ENCODE measurements at regions not wholly inside any gene's neighbourhood (a gene's known extent, or its start where the extent isn't known, plus 50 kb on each side); places are given as distances from the start of the nearest gene placed in this dataset.

DNA sequence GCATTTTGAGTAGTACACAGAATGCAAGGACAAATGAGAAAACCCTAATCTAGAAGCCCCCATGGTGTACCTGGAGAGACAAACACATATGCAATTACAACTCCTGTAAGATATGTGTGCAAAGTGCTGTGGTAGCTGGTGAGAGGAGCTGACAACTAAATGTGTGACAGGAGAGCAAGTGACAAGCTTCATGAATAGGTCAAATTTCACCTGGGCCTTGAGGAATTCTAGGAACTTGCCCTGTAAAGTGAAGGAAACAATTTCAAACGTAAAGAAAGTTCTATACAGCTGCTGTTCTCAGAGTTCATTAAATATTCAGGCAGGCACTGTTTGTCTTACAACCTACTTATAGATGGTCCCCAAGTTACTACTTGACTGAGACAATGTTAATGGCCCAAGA lies 437.0 kb downstream of the TUSC7 start:
- no peaks in the 10 kb centered on the region for H3K27me3 Mint-ChIP-seq (ENCODE audit: low read depth in 3 of 3)

DNA sequence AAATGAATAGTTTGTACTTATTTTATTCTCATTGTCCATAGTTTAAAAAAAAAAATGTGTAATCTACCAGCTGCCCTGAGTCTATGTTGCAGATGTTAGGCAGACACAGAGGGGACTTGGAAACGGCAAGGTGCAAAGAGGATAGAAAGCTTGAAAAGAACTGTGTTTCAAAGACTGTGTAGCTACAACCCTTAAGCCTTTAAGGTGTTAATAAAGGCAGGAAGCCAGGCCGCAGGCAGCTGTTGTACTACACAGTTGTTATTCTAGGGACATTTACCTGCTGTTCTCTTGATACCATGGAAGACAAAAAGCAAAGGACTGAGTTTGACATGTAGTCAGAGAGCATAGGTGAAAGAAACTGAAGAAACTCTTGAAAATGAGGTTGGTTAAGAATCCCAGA lies 440.0 kb downstream of the TUSC7 start:
- peaks cover 5 to 27% (median 14%) of the 10 kb centered on the region in 6 donors for H3K9me3 Mint-ChIP-seq
- H3K27me3 Mint-ChIP-seq (ENCODE audit: low read depth in 3 of 3), result peaks cover 0 to 2% (median 0%) of the 10 kb centered on the region in 3 donors
- no peaks in the 10 kb centered on the region for H3K4me1 Mint-ChIP-seq
- H3K4me3 Mint-ChIP-seq, result no peak overlapping the region
- no peak for DNase-seq
- no peaks in the 10 kb centered on the region for H3K36me3 Mint-ChIP-seq
- no peak overlapping the region for H3K27ac Mint-ChIP-seq

More for the DNA sequence above, 437.0 kb downstream of the TUSC7 start:
- no peak overlapping the region for H3K4me3 Mint-ChIP-seq
- H3K27ac Mint-ChIP-seq, result no peak overlapping the region
- no peaks in the 10 kb centered on the region for H3K36me3 Mint-ChIP-seq
- DNase-seq, result no peak
- H3K4me1 Mint-ChIP-seq, result no peaks in the 10 kb centered on the region
- H3K9me3 Mint-ChIP-seq, result peaks cover 6 to 23% (median 8%) of the 10 kb centered on the region in 6 donors

- Mint-ChIP-seq H3K27ac (no peak overlapping the region), H3K4me3 (no peak overlapping the region), H3K36me3 (no peaks in the 10 kb centered on the region), H3K9me3 (peaks cover 5 to 27% (median 13%) of the 10 kb centered on the region in 6 donors), H3K27me3 (ENCODE audit: low read depth in 3 of 3) (peaks cover 0 to 2% (median 0%) of the 10 kb centered on the region in 3 donors), H3K4me1 (no peaks in the 10 kb centered on the region)
- no peak for DNase-seq
Observed at GRCh38 chr3:117150628-117151027, 441.0 kb downstream of the TUSC7 start.

GRCh38 chr3:117160176-117160575 lies 450.6 kb downstream of the TUSC7 start:
- H3K27me3 Mint-ChIP-seq (ENCODE audit: low read depth in 3 of 3), result peaks cover 0 to 4% (median 1%) of the 10 kb centered on the region in 3 donors
- no peak for DNase-seq
- H3K27ac Mint-ChIP-seq, result no peak overlapping the region
- H3K9me3 Mint-ChIP-seq, result peaks cover 2 to 22% (median 6%) of the 10 kb centered on the region in 6 donors
- no peaks in the 10 kb centered on the region for H3K36me3 Mint-ChIP-seq
- no peaks in the 10 kb centered on the region for H3K4me1 Mint-ChIP-seq
- H3K4me3 Mint-ChIP-seq, result no peak overlapping the region

DNA sequence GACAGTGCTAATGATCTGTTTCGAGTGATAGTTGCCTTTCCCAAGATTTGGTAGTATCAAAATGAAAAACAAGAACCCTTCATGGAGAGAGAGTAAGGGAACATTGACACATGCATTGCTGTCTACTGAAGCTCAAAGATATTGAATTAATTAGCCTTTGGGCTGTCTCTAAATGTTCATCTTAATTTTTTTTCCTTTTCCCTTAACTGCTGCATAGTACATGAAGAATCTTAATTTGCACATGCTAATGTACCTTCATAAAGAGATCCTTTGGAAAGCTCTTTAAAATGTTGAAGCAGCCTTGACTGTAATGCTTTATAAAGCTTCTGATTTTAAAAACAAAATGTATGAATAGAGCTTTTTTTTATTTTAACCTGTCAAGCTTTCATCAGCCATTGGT lies 452.2 kb downstream of the TUSC7 start:
- Mint-ChIP-seq H3K4me3 (no peak overlapping the region), H3K9me3 (peaks cover 2 to 33% (median 7%) of the 10 kb centered on the region in 6 donors), H3K27me3 (ENCODE audit: low read depth in 3 of 3) (peaks cover 0 to 2% (median 1%) of the 10 kb centered on the region in 3 donors), H3K4me1 (no peaks in the 10 kb centered on the region), H3K36me3 (no peaks in the 10 kb centered on the region), H3K27ac (no peak overlapping the region)
- DNase-seq, result no peak

DNA sequence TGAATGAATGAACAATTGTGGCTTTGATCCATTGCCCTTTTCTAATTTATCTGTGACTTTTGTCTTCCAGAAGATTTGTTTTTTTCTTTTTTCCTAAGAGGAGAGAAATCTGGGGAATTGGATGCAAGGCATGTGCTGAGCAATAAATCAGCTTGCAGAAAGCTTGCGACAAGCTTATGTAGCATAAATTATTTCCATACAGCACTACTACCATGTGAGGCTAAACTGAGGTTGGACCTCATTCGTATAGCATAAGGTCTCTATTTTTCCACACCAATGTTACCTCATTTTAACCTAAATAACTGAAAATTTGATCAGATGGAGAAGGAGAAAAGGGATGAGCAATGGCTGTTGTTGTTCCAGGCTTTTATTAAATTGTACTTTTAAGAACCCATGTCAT lies 455.6 kb downstream of the TUSC7 start:
- H3K4me3 Mint-ChIP-seq, result no peak overlapping the region

DNA sequence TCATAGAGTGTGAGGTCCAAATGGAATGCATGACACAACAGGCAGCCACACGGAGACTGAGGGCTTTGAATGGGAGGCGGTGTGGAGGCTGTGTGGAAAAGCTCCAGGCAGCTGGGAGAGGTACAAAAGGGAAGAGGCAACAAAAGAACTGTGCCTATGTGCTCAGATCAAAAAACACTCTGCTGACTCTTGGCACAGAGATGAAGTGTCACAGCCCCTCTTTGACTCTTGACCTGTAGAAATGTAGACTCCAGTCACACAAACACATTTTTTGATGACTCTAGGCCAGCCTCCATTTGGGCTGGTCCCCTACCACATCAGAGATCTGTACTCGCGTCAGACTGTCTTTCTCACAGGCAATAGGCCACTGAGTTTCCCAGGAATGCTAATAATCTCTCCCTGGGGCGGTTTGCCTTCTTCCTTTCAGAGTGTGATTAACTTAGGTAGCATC lies 456.0 kb downstream of the TUSC7 start:
- H3K27me3 Mint-ChIP-seq (ENCODE audit: low read depth in 3 of 3), result peaks cover 0 to 2% (median 0%) of the 10 kb centered on the region in 3 donors
- peaks cover 4 to 42% (median 13%) of the 10 kb centered on the region in 6 donors for H3K9me3 Mint-ChIP-seq
- no peak overlapping the region for H3K4me3 Mint-ChIP-seq
- H3K4me1 Mint-ChIP-seq, result no peaks in the 10 kb centered on the region
- no peak for DNase-seq
- no peaks in the 10 kb centered on the region for H3K36me3 Mint-ChIP-seq
- H3K27ac Mint-ChIP-seq, result no peak overlapping the region

More for the DNA sequence above, 455.6 kb downstream of the TUSC7 start:
- DNase-seq, result no peak
- H3K9me3 Mint-ChIP-seq, result peaks cover 3 to 42% (median 12%) of the 10 kb centered on the region in 6 donors
- no peak overlapping the region for H3K27ac Mint-ChIP-seq
- no peaks in the 10 kb centered on the region for H3K4me1 Mint-ChIP-seq
- H3K27me3 Mint-ChIP-seq (ENCODE audit: low read depth in 3 of 3), result peaks cover 0 to 2% (median 1%) of the 10 kb centered on the region in 3 donors
- H3K36me3 Mint-ChIP-seq, result no peaks in the 10 kb centered on the region

DNA sequence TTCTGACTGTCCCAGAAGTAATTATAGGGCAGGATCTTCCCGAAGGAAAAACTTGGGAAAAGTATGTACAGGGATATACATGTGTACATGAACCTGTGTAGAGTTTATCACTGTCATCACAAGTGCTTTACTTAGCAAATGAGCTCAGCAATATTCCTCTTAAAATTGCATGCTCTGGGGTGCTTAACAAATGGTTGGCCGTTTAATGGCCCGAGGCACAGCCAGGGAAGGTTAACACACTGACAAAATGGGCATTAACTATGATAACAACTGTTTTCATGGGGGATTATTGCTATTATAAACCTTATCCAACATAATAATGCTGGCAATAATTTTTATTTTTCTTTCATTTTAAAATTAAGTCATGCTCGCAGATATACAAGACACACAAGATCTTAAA lies 459.3 kb downstream of the TUSC7 start:
- Mint-ChIP-seq H3K27ac (no peak overlapping the region), H3K36me3 (no peaks in the 10 kb centered on the region), H3K4me1 (no peaks in the 10 kb centered on the region), H3K9me3 (peaks cover 3 to 62% (median 14%) of the 10 kb centered on the region in 6 donors), H3K4me3 (no peak overlapping the region), H3K27me3 (ENCODE audit: low read depth in 3 of 3) (no peaks in the 10 kb centered on the region)
- no peak for DNase-seq

DNA sequence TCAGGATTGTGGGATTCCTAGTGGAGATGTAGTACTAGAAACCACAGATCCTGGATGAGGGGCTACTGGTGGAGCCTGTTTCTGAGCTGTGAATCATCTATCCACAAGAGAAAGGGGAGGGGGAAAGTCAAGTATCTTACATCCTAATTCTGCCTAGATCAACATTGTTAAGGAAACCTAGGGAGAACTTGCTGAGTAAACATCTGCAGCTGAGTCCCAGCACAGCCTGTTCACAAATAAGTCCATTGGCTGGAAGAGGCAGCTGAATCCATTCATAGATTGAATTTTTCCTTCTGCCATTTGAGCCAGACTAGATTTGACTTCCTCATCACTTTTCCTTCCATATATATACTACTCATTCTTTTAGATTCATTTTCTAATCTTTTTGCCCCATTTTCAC lies 460.5 kb downstream of the TUSC7 start:
- no peaks in the 10 kb centered on the region for H3K36me3 Mint-ChIP-seq

DNA sequence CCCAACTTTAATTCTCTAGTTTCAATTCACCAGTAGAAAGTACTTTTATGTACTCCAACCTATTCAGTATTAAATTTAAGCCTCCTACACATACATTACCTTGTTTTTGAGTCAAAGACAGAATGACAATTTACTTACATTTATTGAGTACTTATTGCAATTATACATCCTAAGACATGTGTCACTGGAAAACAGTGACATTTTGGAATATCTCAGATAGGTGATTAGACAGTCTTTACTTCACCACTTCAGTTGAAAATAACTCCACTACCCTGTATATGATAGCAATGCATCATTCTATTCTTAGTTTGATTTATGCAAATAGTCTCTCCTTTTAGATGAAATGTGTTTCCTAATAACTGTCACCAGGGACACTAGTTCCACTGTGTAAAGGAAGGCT lies 461.5 kb downstream of the TUSC7 start:
- no peaks in the 10 kb centered on the region for H3K4me1 Mint-ChIP-seq
- H3K4me3 Mint-ChIP-seq, result no peak overlapping the region
- no peaks in the 10 kb centered on the region for H3K27me3 Mint-ChIP-seq (ENCODE audit: low read depth in 3 of 3)
- peaks cover 3 to 48% (median 11%) of the 10 kb centered on the region in 6 donors for H3K9me3 Mint-ChIP-seq
- H3K27ac Mint-ChIP-seq, result no peak overlapping the region
- no peaks in the 10 kb centered on the region for H3K36me3 Mint-ChIP-seq
- DNase-seq, result no peak

More for the DNA sequence above, 460.5 kb downstream of the TUSC7 start:
- Mint-ChIP-seq H3K9me3 (peaks cover 3 to 54% (median 13%) of the 10 kb centered on the region in 6 donors), H3K4me1 (no peaks in the 10 kb centered on the region), H3K27ac (no peak overlapping the region), H3K4me3 (no peak overlapping the region), H3K27me3 (ENCODE audit: low read depth in 3 of 3) (no peaks in the 10 kb centered on the region)
- no peak for DNase-seq

DNA sequence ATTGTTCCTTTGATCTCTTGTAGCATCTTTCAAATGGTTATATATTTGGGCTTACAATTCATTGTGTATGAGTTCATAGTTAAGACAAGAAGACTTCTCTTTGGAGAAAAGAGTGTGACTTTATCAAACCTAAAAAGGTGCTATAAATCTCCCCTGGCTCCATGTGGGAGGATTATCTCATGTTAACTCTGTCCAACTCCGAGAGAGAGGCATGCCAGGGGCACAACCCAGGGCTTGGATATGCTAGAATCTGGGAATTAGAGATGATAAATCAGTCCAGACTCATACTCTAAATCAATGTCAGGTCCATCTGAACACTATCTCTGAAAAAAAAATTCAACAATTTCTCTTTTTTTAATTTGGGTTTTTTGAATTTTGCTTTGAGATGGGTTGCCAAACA lies 462.8 kb downstream of the TUSC7 start:
- Mint-ChIP-seq H3K4me3 (no peak overlapping the region), H3K27ac (no peak overlapping the region), H3K9me3 (peaks cover 3 to 38% (median 6%) of the 10 kb centered on the region in 6 donors), H3K36me3 (no peaks in the 10 kb centered on the region), H3K4me1 (no peaks in the 10 kb centered on the region), H3K27me3 (ENCODE audit: low read depth in 3 of 3) (no peaks in the 10 kb centered on the region)
- no peak for DNase-seq

- Mint-ChIP-seq H3K36me3 (no peaks in the 10 kb centered on the region), H3K4me1 (no peaks in the 10 kb centered on the region), H3K9me3 (peaks cover 0 to 25% (median 6%) of the 10 kb centered on the region in 6 donors), H3K27me3 (ENCODE audit: low read depth in 3 of 3) (no peaks in the 10 kb centered on the region), H3K4me3 (no peak overlapping the region), H3K27ac (no peak overlapping the region)
- no peak for DNase-seq
Observed at GRCh38 chr3:117181222-117181621, 471.6 kb downstream of the TUSC7 start.

- Mint-ChIP-seq H3K36me3 (no peaks in the 10 kb centered on the region), H3K9me3 (peaks cover 0 to 19% (median 5%) of the 10 kb centered on the region in 6 donors), H3K4me1 (no peaks in the 10 kb centered on the region), H3K4me3 (no peak overlapping the region), H3K27ac (no peak overlapping the region), H3K27me3 (ENCODE audit: low read depth in 3 of 3) (peaks cover 0 to under 1% (median 0%) of the 10 kb centered on the region in 3 donors)
- no peak for DNase-seq
Observed at GRCh38 chr3:117184574-117184973, 475.0 kb downstream of the TUSC7 start.

GRCh38 chr3:117191245-117191644 lies 481.7 kb downstream of the TUSC7 start:
- peaks cover 0 to 4% (median 0%) of the 10 kb centered on the region in 3 donors for H3K27me3 Mint-ChIP-seq (ENCODE audit: low read depth in 3 of 3)
- no peak for DNase-seq
- H3K9me3 Mint-ChIP-seq, result peaks cover 0 to 22% (median 10%) of the 10 kb centered on the region in 6 donors
- no peaks in the 10 kb centered on the region for H3K4me1 Mint-ChIP-seq
- H3K27ac Mint-ChIP-seq, result no peak overlapping the region
- H3K4me3 Mint-ChIP-seq, result no peak overlapping the region
- no peaks in the 10 kb centered on the region for H3K36me3 Mint-ChIP-seq

DNA sequence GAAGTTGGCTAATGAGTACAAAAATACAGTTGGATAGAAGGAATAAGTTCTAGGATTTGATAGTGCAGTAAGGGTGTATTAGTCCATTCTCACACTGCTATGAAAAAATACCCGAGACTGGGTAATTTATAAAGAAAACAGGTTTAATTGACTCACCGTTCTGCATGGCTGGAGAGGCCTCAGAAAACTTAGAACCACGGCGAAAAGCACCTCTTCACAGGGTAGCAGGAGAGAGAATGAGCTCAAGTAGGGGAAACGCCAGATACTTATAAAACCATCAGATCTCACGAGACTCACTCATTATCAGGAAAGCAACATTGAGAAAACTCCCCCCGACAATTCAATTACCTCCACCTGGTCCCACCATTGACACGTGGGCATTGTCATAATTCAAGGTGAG lies 483.3 kb downstream of the TUSC7 start:
- no peaks in the 10 kb centered on the region for H3K4me1 Mint-ChIP-seq
- peaks cover 0 to 4% (median 0%) of the 10 kb centered on the region in 3 donors for H3K27me3 Mint-ChIP-seq (ENCODE audit: low read depth in 3 of 3)
- H3K9me3 Mint-ChIP-seq, result peaks cover 5 to 23% (median 13%) of the 10 kb centered on the region in 6 donors
- H3K27ac Mint-ChIP-seq, result no peak overlapping the region
- no peak for DNase-seq
- H3K36me3 Mint-ChIP-seq, result no peaks in the 10 kb centered on the region
- H3K4me3 Mint-ChIP-seq, result no peak overlapping the region
